NCI-H1105 treated with DMSO at 0.1 percent for 48 hours (cell line): ENCODE measurements at regions not wholly inside any gene's neighbourhood (a gene's known extent, or its start where the extent isn't known, plus 50 kb on each side); places are given as distances from the start of the nearest gene placed in this dataset.
"Not testable (repeated sequence)": the region's sequence is repeated elsewhere in the genome, so short reads cannot be mapped to it uniquely, and the experiment has no call there.

ENCODE experiments used
- DNase-seq: peaks from one replicate; lab custom pipeline; 2025; lab: John Stamatoyannopoulos, UW

GRCh38 chr9:135173066-135173465, 85.6 kb downstream of the OLFM1 start:
- DNase-seq: no peak

GRCh38 chr9:135174248-135174647, 86.8 kb downstream of the OLFM1 start:
- no peak for DNase-seq

- no peak for DNase-seq
Observed at GRCh38 chr9:135174981-135175380, 87.5 kb downstream of the OLFM1 start.

- no peak for DNase-seq
Observed at GRCh38 chr9:135176284-135176683, 88.8 kb downstream of the OLFM1 start.

GRCh38 chr9:135177562-135177961, 90.1 kb downstream of the OLFM1 start:
- not testable (repeated sequence) for DNase-seq

GRCh38 chr9:135178498-135178897, 91.0 kb downstream of the OLFM1 start:
- DNase-seq: no peak

GRCh38 chr9:135179041-135179440, 91.6 kb downstream of the OLFM1 start:
- DNase-seq: no peak

GRCh38 chr9:135179976-135180375, 92.5 kb downstream of the OLFM1 start:
- no peak for DNase-seq

GRCh38 chr9:135180586-135180985, 93.1 kb downstream of the OLFM1 start:
- no peak for DNase-seq

GRCh38 chr9:135181336-135181735, 93.9 kb downstream of the OLFM1 start:
- no peak for DNase-seq

GRCh38 chr9:135181841-135182240, 94.4 kb downstream of the OLFM1 start:
- not testable (repeated sequence) for DNase-seq

GRCh38 chr9:135183069-135183468, 95.6 kb downstream of the OLFM1 start:
- DNase-seq: no peak

- DNase-seq: no peak
Observed at GRCh38 chr9:135183528-135184180, 96.2 kb downstream of the OLFM1 start.

- DNase-seq: no peak
Observed at GRCh38 chr9:135184181-135185053, 96.9 kb downstream of the OLFM1 start.

GRCh38 chr9:135185060-135185459, 97.6 kb downstream of the OLFM1 start:
- no peak for DNase-seq

GRCh38 chr9:135186248-135187164, 99.0 kb downstream of the OLFM1 start:
- DNase-seq: no peak

GRCh38 chr9:135187365-135187764, 99.9 kb downstream of the OLFM1 start:
- no peak for DNase-seq

- no peak for DNase-seq
Observed at GRCh38 chr9:135188681-135189151, 101.2 kb downstream of the OLFM1 start.

- DNase-seq: no peak
Observed at GRCh38 chr9:135189497-135189896, 102.0 kb downstream of the OLFM1 start.

GRCh38 chr9:135190789-135191577, 103.5 kb downstream of the OLFM1 start:
- DNase-seq: no peak

GRCh38 chr9:135192686-135193085, 105.2 kb downstream of the OLFM1 start:
- DNase-seq: no peak
